RWPE2 (cell line): ENCODE measurements at regions not wholly inside any gene's neighbourhood (a gene's known extent, or its start where the extent isn't known, plus 50 kb on each side); places are given as distances from the start of the nearest gene placed in this dataset.
A peak's percentile ranks its signal among the peaks of the same experiment; 100 is the strongest.

Experiments used
- ATAC-seq: fragments of 200-7000 bp; cut with Tn5 transposase; 3 replicates; pipeline ENCODE4 v1.9.1; 2021; ENCODE audit warnings: low read depth
- DNase-seq: peaks from one replicate; pipeline ENCODE4 v3.0.0-alpha.2; 2020; ENCODE audit warnings: low spot score
- H3K27ac ChIP-seq: fragments of 450-650 bp; 2 replicates; pipeline ENCODE4 v1.5.1; 2017; ENCODE audit warnings: mild to moderate bottlenecking; ENCODE audit not compliant: poor library complexity, severe bottlenecking
- H3K27me3 ChIP-seq: fragments of 250-450 bp; sonication (Bioruptor Pico); 2 replicates; pipeline ENCODE4 v1.5.1; 2021; ENCODE audit warnings: mild to moderate bottlenecking, moderate library complexity; ENCODE audit not compliant: insufficient read depth, poor library complexity, severe bottlenecking
- H3K36me3 ChIP-seq: fragments of 250-450 bp; sonication (Bioruptor Pico); 2 replicates; pipeline ENCODE4 v1.5.1; 2020; ENCODE audit warnings: low read depth, mild to moderate bottlenecking, moderate library complexity
- H3K4me1 ChIP-seq: fragments of 250-450 bp; sonication (Bioruptor Pico); 2 replicates; pipeline ENCODE4 v1.5.1; 2021; ENCODE audit warnings: mild to moderate bottlenecking, moderate library complexity; ENCODE audit not compliant: insufficient read depth, poor library complexity, severe bottlenecking
- H3K4me3 ChIP-seq: fragments of 250-450 bp; sonication (Bioruptor Pico); 2 replicates; pipeline ENCODE4 v1.5.1; 2021; ENCODE audit warnings: mild to moderate bottlenecking, moderate library complexity; ENCODE audit not compliant: severe bottlenecking
- H3K9me3 ChIP-seq: fragments of 250-450 bp; sonication (Bioruptor Pico); 2 replicates; pipeline ENCODE4 v1.5.1; 2021; ENCODE audit warnings: mild to moderate bottlenecking, moderate library complexity; ENCODE audit not compliant: severe bottlenecking
- TF ChIP-seq, protein P1 (sequence below): fragments of 450-650 bp; IDR thresholded peaks from one replicate; pipeline ENCODE4 v1.5.1; 2017; ENCODE audit warnings: mild to moderate bottlenecking, moderate library complexity; ENCODE audit not compliant: poor library complexity, severe bottlenecking

DNA sequence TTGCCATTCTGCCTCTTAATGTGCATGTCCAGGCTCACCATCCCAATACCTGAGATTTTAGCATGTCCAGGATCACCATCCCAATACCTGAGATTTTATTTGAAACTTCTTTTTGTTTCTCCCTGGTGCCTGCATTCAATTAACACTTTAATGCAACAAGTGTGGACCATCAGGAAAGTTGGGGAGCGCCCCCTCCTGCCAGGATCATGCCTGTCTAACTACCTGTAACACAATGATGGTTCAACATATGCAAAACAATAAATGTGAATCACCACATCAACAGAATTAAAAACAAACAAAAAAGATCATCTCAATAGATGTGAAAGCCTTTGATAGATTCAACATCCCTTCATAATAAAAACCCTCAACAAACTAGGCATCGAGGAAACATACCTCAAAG is 1359.5 kb upstream of the DIAPH2 start:
- TF ChIP-seq, protein P1, sequence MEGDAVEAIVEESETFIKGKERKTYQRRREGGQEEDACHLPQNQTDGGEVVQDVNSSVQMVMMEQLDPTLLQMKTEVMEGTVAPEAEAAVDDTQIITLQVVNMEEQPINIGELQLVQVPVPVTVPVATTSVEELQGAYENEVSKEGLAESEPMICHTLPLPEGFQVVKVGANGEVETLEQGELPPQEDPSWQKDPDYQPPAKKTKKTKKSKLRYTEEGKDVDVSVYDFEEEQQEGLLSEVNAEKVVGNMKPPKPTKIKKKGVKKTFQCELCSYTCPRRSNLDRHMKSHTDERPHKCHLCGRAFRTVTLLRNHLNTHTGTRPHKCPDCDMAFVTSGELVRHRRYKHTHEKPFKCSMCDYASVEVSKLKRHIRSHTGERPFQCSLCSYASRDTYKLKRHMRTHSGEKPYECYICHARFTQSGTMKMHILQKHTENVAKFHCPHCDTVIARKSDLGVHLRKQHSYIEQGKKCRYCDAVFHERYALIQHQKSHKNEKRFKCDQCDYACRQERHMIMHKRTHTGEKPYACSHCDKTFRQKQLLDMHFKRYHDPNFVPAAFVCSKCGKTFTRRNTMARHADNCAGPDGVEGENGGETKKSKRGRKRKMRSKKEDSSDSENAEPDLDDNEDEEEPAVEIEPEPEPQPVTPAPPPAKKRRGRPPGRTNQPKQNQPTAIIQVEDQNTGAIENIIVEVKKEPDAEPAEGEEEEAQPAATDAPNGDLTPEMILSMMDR, result no peak
- H3K4me1 ChIP-seq, result no peaks in the 10 kb centered on the region
- no peak overlapping the region for H3K4me3 ChIP-seq
- H3K27ac ChIP-seq, result no peak overlapping the region
- DNase-seq, result no peak
- ATAC-seq, result no peak
- H3K27me3 ChIP-seq, result no peaks in the 10 kb centered on the region
- H3K36me3 ChIP-seq, result no peaks in the 10 kb centered on the region
- H3K9me3 ChIP-seq, result no peaks in the 10 kb centered on the region

DNA sequence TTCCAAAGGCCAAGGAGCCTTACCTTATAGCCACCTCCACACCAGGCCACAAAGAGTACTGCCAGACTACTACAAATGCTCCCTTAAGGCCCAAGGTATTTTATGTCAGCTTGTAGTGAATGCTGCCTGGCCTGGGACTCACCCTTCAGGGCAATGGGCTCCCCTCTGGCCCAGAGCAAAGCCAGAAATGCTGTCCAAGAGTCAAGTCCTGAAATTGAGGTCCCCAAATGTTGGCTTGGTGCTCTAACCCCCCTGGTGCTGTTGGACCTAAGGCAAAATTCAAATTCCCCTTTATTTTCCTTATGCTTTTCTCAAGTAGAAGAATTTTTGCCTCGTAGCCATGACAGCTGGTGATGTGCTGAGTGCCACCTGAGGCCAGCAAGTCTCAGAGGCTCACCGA is 1354.3 kb upstream of the DIAPH2 start:
- no peaks in the 10 kb centered on the region for H3K27me3 ChIP-seq
- no peaks in the 10 kb centered on the region for H3K4me1 ChIP-seq
- TF ChIP-seq, protein P1, result no peak
- ATAC-seq (no peak), DNase-seq (no peak)
- H3K4me3 ChIP-seq, result no peak overlapping the region
- H3K27ac ChIP-seq, result no peak overlapping the region
- H3K36me3 ChIP-seq, result no peaks in the 10 kb centered on the region
- no peaks in the 10 kb centered on the region for H3K9me3 ChIP-seq

DNA sequence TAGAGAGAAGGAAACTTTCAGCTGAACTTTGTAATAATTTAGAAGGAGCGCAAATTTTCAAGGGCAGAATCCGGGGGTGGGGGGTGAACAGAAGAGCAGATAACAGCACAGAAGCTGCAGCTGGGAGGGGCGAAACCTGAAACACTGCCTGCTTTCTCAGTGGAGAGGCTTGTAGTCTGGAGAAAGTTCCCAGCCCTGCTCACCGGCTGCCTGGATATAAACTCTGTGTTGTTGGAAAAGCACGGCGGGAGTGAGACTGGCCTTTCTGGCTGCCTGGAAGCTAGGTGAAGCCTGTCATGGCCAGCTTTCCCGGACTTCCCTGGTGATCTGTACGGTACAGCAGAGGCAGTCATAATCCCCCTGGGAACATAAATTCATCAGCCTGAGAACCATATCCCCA is 1352.1 kb upstream of the DIAPH2 start:
- Histone ChIP-seq H3K36me3 (no peaks in the 10 kb centered on the region), H3K4me1 (no peaks in the 10 kb centered on the region), H3K4me3 (no peak overlapping the region), H3K27me3 (no peaks in the 10 kb centered on the region), H3K9me3 (no peaks in the 10 kb centered on the region), H3K27ac (no peak overlapping the region)
- ATAC-seq, result no peak
- TF ChIP-seq, protein P1, result no peak
- DNase-seq, result no peak

DNA sequence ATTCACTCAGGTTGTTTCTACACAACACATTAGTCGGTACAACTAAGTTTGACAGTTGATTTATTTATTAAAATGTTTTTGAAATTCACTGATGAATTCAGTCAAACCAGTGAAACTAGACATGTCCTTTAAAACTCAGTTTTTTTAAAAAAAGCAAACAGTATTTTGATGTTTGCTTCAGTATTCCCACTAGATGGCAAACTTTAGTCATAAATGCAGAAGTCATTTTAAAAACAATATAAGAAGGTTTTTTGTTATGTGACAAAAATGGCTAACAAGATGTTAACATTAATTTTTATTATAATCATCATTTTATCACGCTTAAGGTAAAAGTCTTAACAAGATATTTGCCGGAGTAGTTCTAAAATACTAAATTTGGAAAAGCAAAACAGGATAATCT is 1337.8 kb upstream of the DIAPH2 start:
- DNase-seq (no peak), ATAC-seq (no peak)
- H3K9me3 ChIP-seq, result no peaks in the 10 kb centered on the region

DNA sequence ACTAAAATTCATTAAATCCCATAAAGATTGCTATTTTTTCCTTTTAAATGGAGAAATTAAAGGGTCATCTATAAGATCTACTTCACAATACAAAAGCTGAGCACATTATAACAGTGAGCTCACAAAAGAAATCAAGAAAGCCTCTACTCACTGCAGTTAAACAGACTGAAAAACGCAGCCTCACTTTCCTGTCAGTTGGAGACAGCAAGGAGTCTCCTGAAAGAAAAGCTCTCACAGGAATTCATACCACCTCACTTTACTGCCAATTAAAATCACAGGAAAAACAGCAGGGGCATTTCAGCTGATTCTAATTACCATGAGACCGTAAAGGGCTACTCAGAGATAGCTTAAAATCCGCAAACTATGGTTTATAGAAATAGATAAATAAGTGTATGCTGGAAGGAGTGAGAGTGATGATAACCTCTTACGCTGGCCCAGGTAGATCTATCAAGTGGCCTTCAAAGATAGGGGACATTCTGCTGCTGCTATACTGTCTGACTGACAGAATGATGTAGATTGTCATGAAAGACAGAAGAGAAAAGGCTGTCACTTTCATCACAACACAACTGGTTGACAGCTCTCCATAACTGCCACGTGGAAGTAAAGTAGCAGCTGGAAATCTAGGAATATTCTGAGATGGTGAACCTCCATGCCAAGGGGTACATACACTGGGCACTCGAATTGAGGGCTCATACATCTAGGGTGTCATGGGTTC is 1333.7 kb upstream of the DIAPH2 start:
- Histone ChIP-seq H3K36me3 (no peaks in the 10 kb centered on the region), H3K4me3 (no peak overlapping the region), H3K27me3 (no peaks in the 10 kb centered on the region), H3K9me3 (no peaks in the 10 kb centered on the region), H3K27ac (no peak overlapping the region), H3K4me1 (no peaks in the 10 kb centered on the region)
- ATAC-seq (no peak), DNase-seq (no peak)
- TF ChIP-seq, protein P1, result no peak

More for the DNA sequence above, 1337.8 kb upstream of the DIAPH2 start:
- TF ChIP-seq, protein P1, result peak; percentile 34
- Histone ChIP-seq H3K36me3 (no peaks in the 10 kb centered on the region), H3K27ac (no peak overlapping the region), H3K4me3 (no peak overlapping the region), H3K27me3 (no peaks in the 10 kb centered on the region), H3K4me1 (no peaks in the 10 kb centered on the region)
